CD4-positive, CD25-positive, alpha-beta regulatory T cell (primary cell): ENCODE measurements at regions not wholly inside any gene's neighbourhood (a gene's known extent, or its start where the extent isn't known, plus 50 kb on each side); places are given as distances from the start of the nearest gene placed in this dataset.
A peak's percentile ranks its signal among the peaks of the same experiment; 100 is the strongest.

Experiments used
- ATAC-seq, 2 donors: fragments of 150-1000 bp; cut with Tn5 transposase; one replicate each; pipeline ENCODE4 v1.10.0; 2021; ENCODE audit warnings: low read depth in 2 of 2, moderate number of reproducible peaks in 2 of 2, moderate library complexity in 1 of 2
- DNase-seq, 3 donors: peaks; one replicate each; pipeline versions ENCODE4 v3.0.0 to v3.0.0-alpha.2; 2012 to 2022; ENCODE audit warnings: mixed read lengths in 1 of 3
- H3K27ac ChIP-seq: one replicate; pipeline ENCODE4 v1.7.0; 2013; ENCODE audit warnings: mild to moderate bottlenecking, low read length; ENCODE audit not compliant: insufficient read depth, poor library complexity, severe bottlenecking
- H3K27me3 ChIP-seq: one replicate; pipeline ENCODE4 v1.7.0; 2013; ENCODE audit warnings: low read length; ENCODE audit not compliant: control insufficient read depth, insufficient read depth
- H3K36me3 ChIP-seq: one replicate; pipeline ENCODE4 v1.7.0; 2013; ENCODE audit warnings: mild to moderate bottlenecking, low read length, moderate library complexity; ENCODE audit not compliant: control insufficient read depth, insufficient read depth
- H3K4me1 ChIP-seq: 2 replicates; pipeline ENCODE4 v1.7.0; 2013; ENCODE audit warnings: mild to moderate bottlenecking, low read length; ENCODE audit not compliant: insufficient read depth, control insufficient read depth, poor library complexity, severe bottlenecking
- H3K4me3 ChIP-seq: one replicate; pipeline ENCODE4 v1.7.0; 2013; ENCODE audit warnings: low read depth, mild to moderate bottlenecking, low read length, moderate library complexity
- H3K9me3 ChIP-seq, 2 experiments: 1 replicate in 1 of 2; 2 replicates in 1 of 2; pipeline ENCODE4 v1.7.0; 2013; ENCODE audit warnings: low read length in 2 of 2, mild to moderate bottlenecking in 1 of 2, moderate library complexity in 1 of 2; ENCODE audit not compliant: control insufficient read depth in 2 of 2
- H3K27ac Mint-ChIP-seq, 3 donors: one replicate each; pipeline ENCODE4 v1.8.0; 2020 to 2022; ENCODE audit warnings: mild to moderate bottlenecking in 3 of 3, mixed read lengths in 3 of 3, moderate library complexity in 2 of 3
- H3K27me3 Mint-ChIP-seq: one replicate; pipeline ENCODE4 v1.8.0; 2022; ENCODE audit warnings: mild to moderate bottlenecking, mixed read lengths
- H3K36me3 Mint-ChIP-seq: one replicate; pipeline ENCODE4 v1.8.0; 2020; ENCODE audit warnings: mixed read lengths
- H3K4me1 Mint-ChIP-seq, 4 donors: one replicate each; pipeline ENCODE4 v1.8.0; 2020 to 2022; ENCODE audit warnings: mixed read lengths in 4 of 4, mild to moderate bottlenecking in 1 of 4
- H3K4me3 Mint-ChIP-seq, 4 donors: one replicate each; pipeline ENCODE4 v1.8.0; 2020 to 2022; ENCODE audit warnings: mild to moderate bottlenecking in 4 of 4, mixed read lengths in 4 of 4, moderate library complexity in 3 of 4
- H3K9me3 Mint-ChIP-seq, 7 donors: one replicate each; pipeline ENCODE4 v1.8.0; 2020 to 2022; ENCODE audit warnings: mixed read lengths in 7 of 7, mild to moderate bottlenecking in 3 of 7, moderate library complexity in 2 of 7

DNA sequence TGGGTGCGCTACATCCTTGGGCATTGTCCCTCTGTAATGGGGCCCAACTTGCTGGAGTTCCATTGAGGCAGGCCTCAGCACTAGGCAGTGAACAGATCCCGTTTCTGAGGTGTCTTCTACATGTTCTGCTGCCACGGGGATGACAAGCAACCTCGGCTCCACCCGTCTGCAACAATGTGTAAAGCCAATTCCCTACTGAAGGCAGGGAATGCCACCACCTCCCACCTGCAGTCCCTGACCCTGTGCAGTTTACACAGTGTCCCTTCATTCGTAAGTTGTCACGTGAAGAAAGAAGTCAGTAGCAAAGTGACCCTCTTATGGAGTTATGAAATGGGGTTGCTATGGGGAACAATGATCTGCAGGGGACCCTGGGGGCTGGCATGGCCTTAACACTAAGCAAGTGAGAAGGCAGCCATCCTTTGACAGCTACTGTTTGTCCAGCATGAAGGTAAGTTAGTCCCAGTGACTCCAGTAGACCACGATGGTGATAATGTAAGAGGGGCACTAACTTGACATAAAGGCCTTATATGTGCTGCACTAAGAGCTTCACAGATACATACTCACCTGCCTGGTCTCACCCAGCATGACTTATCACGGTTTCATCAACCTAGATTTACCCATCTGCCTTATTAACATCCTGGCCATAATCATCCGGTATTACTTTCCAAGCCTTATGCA is 130.6 kb upstream of the ZSWIM2 start:
- Mint-ChIP-seq H3K9me3 (peaks cover 0 to 5% (median 1%) of the 10 kb centered on the region in 7 donors), H3K4me3 (no peak overlapping the region), H3K27ac (no peak overlapping the region), H3K36me3 (no peaks in the 10 kb centered on the region), H3K4me1 (no peaks in the 10 kb centered on the region), H3K27me3 (no peaks in the 10 kb centered on the region)
- no peaks in the 10 kb centered on the region for H3K4me1 ChIP-seq
- H3K9me3 ChIP-seq, result peaks cover 0 to 3% of the 10 kb centered on the region in 2 experiments
- no peak overlapping the region for H3K4me3 ChIP-seq
- no peak for ATAC-seq
- H3K27ac ChIP-seq, result no peak overlapping the region
- no peaks in the 10 kb centered on the region for H3K27me3 ChIP-seq
- no peak for DNase-seq
- H3K36me3 ChIP-seq, result no peaks in the 10 kb centered on the region

DNA sequence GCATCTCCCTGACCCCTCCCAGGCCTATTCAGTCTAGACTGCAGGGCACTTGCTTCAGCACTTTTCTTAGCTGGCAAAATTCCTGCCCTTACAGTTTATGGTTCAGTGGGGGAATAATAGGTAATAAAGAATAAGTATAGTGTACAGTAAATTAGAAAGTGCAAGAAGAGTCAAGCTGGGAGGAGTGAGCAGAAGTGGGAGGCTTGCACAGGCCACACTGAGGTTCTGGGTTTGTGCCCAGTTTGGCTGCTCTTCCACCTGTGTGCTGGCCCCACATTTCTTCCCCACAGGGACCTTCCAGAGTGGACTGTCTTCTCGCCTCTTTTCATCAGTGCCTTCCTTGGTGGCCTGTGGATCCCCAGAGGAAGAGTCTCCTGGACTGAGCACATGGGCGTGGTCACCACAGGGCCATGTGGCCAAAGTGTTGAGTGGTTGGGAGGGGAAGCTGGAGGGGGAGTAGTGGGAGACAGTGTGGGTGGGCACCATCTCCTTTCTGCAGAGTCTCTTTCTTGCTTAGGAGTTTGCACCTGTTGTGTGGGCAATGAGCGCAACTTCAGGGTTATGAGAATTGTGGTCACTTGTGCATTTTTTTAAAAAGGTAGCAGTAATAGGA is 128.6 kb upstream of the ZSWIM2 start:
- H3K9me3 ChIP-seq, result no peaks in the 10 kb centered on the region
- no peaks in the 10 kb centered on the region for H3K4me1 ChIP-seq
- no peaks in the 10 kb centered on the region for H3K27me3 ChIP-seq
- no peaks in the 10 kb centered on the region for H3K36me3 ChIP-seq
- no peaks in the 10 kb centered on the region for H3K4me1 Mint-ChIP-seq
- peaks cover 0 to 5% (median 0%) of the 10 kb centered on the region in 7 donors for H3K9me3 Mint-ChIP-seq
- no peaks in the 10 kb centered on the region for H3K27me3 Mint-ChIP-seq
- H3K27ac ChIP-seq, result no peak overlapping the region
- no peak overlapping the region for H3K4me3 Mint-ChIP-seq
- H3K4me3 ChIP-seq, result no peak overlapping the region
- no peaks in the 10 kb centered on the region for H3K36me3 Mint-ChIP-seq
- DNase-seq (no peak), ATAC-seq (no peak)
- H3K27ac Mint-ChIP-seq, result peak overlapping the region in 1 of 3 donors; percentile 25

DNA sequence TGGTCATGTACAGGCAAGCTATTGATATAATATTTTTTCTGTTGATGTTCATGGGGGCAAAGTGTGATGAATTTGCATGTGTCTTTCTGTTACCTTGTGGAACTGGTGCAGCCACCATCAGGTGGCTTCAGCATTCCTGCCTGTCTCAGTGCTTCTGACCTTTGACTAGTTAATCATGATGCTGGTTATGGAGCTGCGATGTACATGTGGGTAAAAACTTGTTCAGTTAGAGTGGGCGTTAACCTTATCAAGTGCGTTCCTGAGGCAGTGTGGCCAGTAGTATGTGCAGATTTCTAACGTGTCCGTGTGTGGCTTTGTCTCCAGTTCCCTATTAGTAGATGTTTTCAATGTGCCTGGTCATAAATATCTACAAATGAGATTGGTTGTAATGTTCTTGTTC is 127.4 kb upstream of the ZSWIM2 start:
- no peak overlapping the region for H3K27ac ChIP-seq
- no peaks in the 10 kb centered on the region for H3K36me3 ChIP-seq
- no peaks in the 10 kb centered on the region for H3K36me3 Mint-ChIP-seq
- no peaks in the 10 kb centered on the region for H3K27me3 Mint-ChIP-seq
- DNase-seq (no peak), ATAC-seq (no peak)
- no peak overlapping the region for H3K27ac Mint-ChIP-seq
- no peak overlapping the region for H3K4me3 Mint-ChIP-seq
- H3K4me1 ChIP-seq, result no peaks in the 10 kb centered on the region
- H3K4me3 ChIP-seq, result no peak overlapping the region
- peaks cover 0 to 5% (median 0%) of the 10 kb centered on the region in 7 donors for H3K9me3 Mint-ChIP-seq
- H3K9me3 ChIP-seq, result no peaks in the 10 kb centered on the region
- no peaks in the 10 kb centered on the region for H3K4me1 Mint-ChIP-seq
- no peaks in the 10 kb centered on the region for H3K27me3 ChIP-seq

DNA sequence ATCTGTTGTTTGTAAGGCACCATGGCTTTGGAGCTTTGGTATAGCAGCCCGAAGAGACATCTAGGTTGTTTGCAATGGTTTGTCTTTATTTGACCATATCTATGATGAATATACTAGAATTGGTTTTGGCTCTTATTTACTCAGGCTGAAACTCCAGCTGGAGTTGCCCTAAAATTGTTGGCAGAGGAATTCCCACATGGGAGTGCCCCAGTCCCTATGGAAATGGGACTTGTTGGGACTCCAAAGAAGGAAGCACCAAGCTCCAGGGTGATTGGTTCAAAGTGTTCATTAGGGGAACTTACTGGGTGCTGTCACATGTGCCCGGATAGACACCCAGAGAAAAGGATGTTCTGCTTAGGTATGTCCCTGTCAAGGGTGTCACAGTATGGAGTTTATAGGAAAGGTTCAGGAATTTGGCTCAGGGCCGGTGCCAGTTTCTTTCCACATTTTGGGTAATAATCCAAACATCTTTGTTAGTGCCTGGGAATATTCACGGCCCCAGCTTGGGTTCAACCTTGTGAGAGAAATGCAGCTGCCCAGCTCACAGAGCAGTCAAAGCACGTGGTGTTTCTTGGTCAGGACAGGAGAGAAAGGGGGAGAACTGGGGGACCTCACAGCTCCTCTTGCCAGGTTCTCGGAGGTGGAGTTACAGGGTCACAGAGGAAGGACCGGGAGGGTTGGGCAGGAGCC is 123.5 kb upstream of the ZSWIM2 start:
- Histone ChIP-seq H3K36me3 (no peaks in the 10 kb centered on the region), H3K4me1 (no peaks in the 10 kb centered on the region), H3K4me3 (no peak overlapping the region), H3K9me3 (no peaks in the 10 kb centered on the region), H3K27ac (no peak overlapping the region), H3K27me3 (no peaks in the 10 kb centered on the region)
- DNase-seq (no peak), ATAC-seq (no peak)
- H3K4me1 Mint-ChIP-seq, result no peaks in the 10 kb centered on the region
- no peaks in the 10 kb centered on the region for H3K36me3 Mint-ChIP-seq
- H3K27me3 Mint-ChIP-seq, result no peaks in the 10 kb centered on the region
- H3K9me3 Mint-ChIP-seq, result peaks cover 0 to 7% (median 2%) of the 10 kb centered on the region in 7 donors
- H3K27ac Mint-ChIP-seq, result no peak overlapping the region
- H3K4me3 Mint-ChIP-seq, result no peak overlapping the region

DNA sequence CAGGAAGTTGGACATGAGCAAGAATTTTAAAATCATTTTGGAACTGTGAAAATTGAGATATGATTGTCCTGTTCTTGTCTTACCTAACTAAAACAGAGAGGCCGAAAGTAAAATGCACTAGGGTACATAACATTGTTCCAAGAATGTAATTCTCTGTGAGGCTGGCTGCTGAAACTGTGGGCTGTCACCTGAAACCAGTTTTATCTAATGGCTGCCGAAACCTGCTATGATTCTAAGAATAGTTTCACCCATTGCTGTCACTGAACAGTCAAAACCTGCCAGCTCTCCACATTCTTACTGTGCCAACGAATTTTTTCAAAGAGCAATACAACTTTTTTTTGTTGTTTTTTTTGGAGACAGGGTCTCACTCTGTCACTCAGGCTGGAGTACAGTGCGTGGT is 119.3 kb upstream of the ZSWIM2 start:
- Histone ChIP-seq H3K27ac (no peak overlapping the region), H3K4me3 (no peak overlapping the region), H3K9me3 (no peaks in the 10 kb centered on the region), H3K4me1 (no peaks in the 10 kb centered on the region), H3K27me3 (no peaks in the 10 kb centered on the region), H3K36me3 (no peaks in the 10 kb centered on the region)
- no peak overlapping the region for H3K4me3 Mint-ChIP-seq
- DNase-seq (no peak), ATAC-seq (no peak)
- H3K27me3 Mint-ChIP-seq, result no peaks in the 10 kb centered on the region
- no peaks in the 10 kb centered on the region for H3K4me1 Mint-ChIP-seq
- H3K36me3 Mint-ChIP-seq, result no peaks in the 10 kb centered on the region
- H3K27ac Mint-ChIP-seq, result no peak overlapping the region
- peaks cover 0 to 9% (median 5%) of the 10 kb centered on the region in 7 donors for H3K9me3 Mint-ChIP-seq

DNA sequence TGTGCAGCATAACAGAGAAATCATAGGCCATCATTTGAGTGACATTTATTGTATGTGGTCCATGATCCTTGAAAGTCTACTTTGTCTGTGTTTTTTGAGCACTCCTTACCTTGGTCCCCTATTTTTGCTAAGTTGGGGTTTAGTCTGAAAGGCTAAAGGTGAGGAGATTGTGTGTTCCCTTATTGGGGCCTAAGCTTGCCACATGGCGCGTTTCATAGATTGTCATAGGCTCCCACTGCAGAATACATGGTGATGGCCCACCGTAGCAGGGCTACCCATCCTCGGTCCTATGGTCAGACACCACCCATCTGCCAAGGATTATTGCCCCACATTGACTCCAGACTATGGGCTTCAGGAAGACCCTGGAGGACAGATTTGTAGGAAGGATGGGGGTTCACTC is 117.0 kb upstream of the ZSWIM2 start:
- Histone ChIP-seq H3K4me1 (no peaks in the 10 kb centered on the region), H3K9me3 (no peaks in the 10 kb centered on the region), H3K27ac (no peak overlapping the region), H3K27me3 (no peaks in the 10 kb centered on the region), H3K4me3 (no peak overlapping the region), H3K36me3 (no peaks in the 10 kb centered on the region)
- no peak overlapping the region for H3K27ac Mint-ChIP-seq
- no peak overlapping the region for H3K4me3 Mint-ChIP-seq
- H3K4me1 Mint-ChIP-seq, result no peaks in the 10 kb centered on the region
- no peaks in the 10 kb centered on the region for H3K27me3 Mint-ChIP-seq
- H3K9me3 Mint-ChIP-seq, result peaks cover 0 to 11% (median 7%) of the 10 kb centered on the region in 7 donors
- H3K36me3 Mint-ChIP-seq, result no peaks in the 10 kb centered on the region
- DNase-seq, result no peak
- no peak for ATAC-seq

DNA sequence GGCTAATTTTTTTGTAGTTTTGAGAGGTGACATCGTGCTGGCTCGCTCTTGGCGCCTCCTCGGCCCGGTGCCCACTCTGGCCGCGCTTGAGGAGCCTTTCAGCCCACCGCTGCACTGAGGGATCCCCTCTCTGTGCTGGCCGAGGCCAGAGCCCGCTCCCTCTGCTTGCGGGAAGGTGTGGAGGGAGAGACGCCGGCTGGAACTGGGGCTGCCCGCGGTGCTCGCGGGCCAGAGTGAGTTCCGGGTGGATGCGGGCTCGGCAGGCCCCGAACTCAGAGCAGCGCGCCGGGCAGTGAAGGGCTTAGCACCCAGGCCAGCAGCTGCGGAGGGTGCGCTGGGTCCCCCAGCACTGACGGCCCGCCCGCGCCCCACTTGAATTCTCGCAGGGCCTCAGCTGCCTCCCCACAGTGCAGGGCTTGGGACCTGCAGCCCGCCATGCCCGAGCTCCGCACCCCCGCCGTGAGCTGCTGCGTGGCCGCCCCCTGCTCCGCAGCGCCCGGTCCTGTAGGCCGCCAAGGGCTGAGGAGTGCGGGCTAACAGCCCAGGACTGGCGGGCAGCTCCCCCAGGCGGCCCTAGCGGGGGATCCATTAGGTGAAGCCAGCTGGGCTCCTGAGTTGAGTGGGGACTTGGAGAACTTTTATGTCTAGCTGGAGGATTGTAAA is 113.2 kb upstream of the ZSWIM2 start:
- H3K27ac Mint-ChIP-seq, result no peak overlapping the region
- peaks cover 0 to 10% (median 4%) of the 10 kb centered on the region in 7 donors for H3K9me3 Mint-ChIP-seq
- no peak for ATAC-seq
- Histone ChIP-seq H3K27ac (no peak overlapping the region), H3K4me1 (no peaks in the 10 kb centered on the region), H3K27me3 (no peaks in the 10 kb centered on the region), H3K4me3 (no peak overlapping the region), H3K9me3 (peaks cover 0 to 1% of the 10 kb centered on the region in 2 experiments), H3K36me3 (no peaks in the 10 kb centered on the region)
- H3K4me3 Mint-ChIP-seq, result no peak overlapping the region
- no peaks in the 10 kb centered on the region for H3K4me1 Mint-ChIP-seq
- no peaks in the 10 kb centered on the region for H3K27me3 Mint-ChIP-seq
- H3K36me3 Mint-ChIP-seq, result no peaks in the 10 kb centered on the region
- no peak for DNase-seq
